ENCODE measurements at regions not wholly inside any gene's neighbourhood (a gene's known extent, or its start where the extent isn't known, plus 50 kb on each side); places are given as distances from the start of the nearest gene placed in this dataset.
"Not testable (repeated sequence)": the region's sequence is repeated elsewhere in the genome, so short reads cannot be mapped to it uniquely, and the experiment has no call there.

DNA sequence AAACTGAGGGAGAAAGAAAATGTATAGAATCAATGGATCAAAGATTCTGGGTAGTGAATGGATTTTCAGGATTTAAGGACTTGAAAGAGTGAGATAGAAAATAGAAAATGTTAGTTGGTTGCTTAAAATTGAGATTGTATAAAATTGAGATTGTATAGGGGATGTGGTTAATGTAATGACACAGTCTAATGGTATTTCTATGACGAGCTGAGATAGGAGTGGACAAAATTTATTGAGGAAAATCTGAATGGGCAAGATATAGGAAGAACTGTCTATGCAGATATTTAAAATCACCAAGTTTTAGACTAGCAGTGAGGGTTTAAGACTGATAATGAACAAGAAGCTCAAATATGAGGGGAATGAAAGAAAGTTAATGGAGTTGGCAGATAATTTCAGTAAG lies 406.6 kb downstream of the NYAP2 start:
- ChIA-PET POLR2A (no interaction called here), CTCF (no interaction called here)
- H3K4me3 Mint-ChIP-seq, result no peak overlapping the region
- H3K9me3 ChIP-seq (ENCODE audit: control insufficient read depth in 2 of 3, low read length in 3 of 3), result no peaks in the 10 kb centered on the region
- no peaks in the 10 kb centered on the region for H3K36me3 ChIP-seq (ENCODE audit: control insufficient read depth in 2 of 3, insufficient read depth in 3 of 3, low read length in 3 of 3)
- peaks cover 0 to 2% (median 0%) of the 10 kb centered on the region in 11 donors for H3K9me3 Mint-ChIP-seq
- no peaks in the 10 kb centered on the region for H3K27me3 ChIP-seq (ENCODE audit: control insufficient read depth in 2 of 2, insufficient read depth in 2 of 2, low read length in 2 of 2)
- H3K27me3 Mint-ChIP-seq, result peaks cover 0 to 6% (median under 1%) of the 10 kb centered on the region in 5 donors
- intact Hi-C loops (cut with micrococcal nuclease), result no loop called here
- DNase-seq (no peak), ATAC-seq (no peak)
- no peak overlapping the region for H3K27ac Mint-ChIP-seq
- no peaks in the 10 kb centered on the region for H3K36me3 Mint-ChIP-seq
- no peaks in the 10 kb centered on the region for H3K4me1 Mint-ChIP-seq
- H3K4me3 ChIP-seq (ENCODE audit: low read length), result no peak overlapping the region
- H3K4me1 ChIP-seq (ENCODE audit: control insufficient read depth in 2 of 2, insufficient read depth in 2 of 2, low read length in 2 of 2), result no peaks in the 10 kb centered on the region
- no peak overlapping the region for H3K27ac ChIP-seq (ENCODE audit: low read depth, low read length)

DNA sequence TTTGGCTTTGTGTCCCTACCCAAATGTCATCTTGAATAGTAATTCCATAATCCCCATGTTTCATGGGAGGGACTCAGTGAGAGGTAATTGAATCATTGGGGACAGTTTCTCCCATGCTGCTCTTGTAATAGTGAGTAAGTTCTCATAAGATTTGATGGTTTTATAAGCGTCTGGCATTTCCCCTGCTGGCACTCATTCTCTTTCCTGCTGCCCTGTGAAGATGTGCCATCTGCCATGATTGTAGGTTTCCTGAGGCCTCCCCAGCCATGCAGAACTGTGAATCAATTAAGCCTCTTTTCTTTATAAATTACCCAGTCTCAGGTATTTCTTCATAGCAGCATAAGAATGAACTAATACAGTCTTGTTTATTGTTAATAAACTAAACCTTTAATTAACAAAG lies 402.6 kb downstream of the NYAP2 start:
- H3K36me3 ChIP-seq (ENCODE audit: control insufficient read depth in 2 of 3, insufficient read depth in 3 of 3, low read length in 3 of 3); H3K27ac ChIP-seq (ENCODE audit: low read depth, low read length); CTCF ChIA-PET; H3K27ac Mint-ChIP-seq; H3K9me3 ChIP-seq (ENCODE audit: control insufficient read depth in 2 of 3, low read length in 3 of 3); H3K4me1 Mint-ChIP-seq; intact Hi-C loops (cut with micrococcal nuclease); H3K36me3 Mint-ChIP-seq; H3K4me3 ChIP-seq (ENCODE audit: low read length); H3K27me3 ChIP-seq (ENCODE audit: control insufficient read depth in 2 of 2, insufficient read depth in 2 of 2, low read length in 2 of 2); H3K4me1 ChIP-seq (ENCODE audit: control insufficient read depth in 2 of 2, insufficient read depth in 2 of 2, low read length in 2 of 2); H3K9me3 Mint-ChIP-seq; H3K4me3 Mint-ChIP-seq; POLR2A ChIA-PET; DNase-seq; ATAC-seq: not testable (repeated sequence)
- peaks cover 0 to 11% (median 4%) of the 10 kb centered on the region in 5 donors for H3K27me3 Mint-ChIP-seq

DNA sequence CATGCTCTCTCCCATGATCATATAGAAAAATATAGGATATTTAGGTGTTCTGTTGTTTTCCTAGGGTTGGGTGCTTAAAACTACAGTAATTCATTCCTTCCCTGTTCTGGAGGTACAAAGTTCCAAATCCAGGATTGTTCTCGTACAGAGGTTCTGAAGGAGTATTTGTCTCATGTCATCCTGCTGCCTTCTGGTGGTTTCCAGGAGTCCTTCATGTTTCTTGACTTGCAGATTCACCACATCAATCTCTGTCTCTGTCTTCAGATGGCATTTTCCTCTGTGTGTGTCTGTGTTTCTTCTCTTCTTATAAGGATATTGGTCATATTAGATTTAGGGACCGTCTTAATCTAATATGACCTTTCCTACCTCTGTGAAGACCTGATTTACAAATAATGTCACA lies 397.9 kb downstream of the NYAP2 start:
- POLR2A ChIA-PET, result no interaction called here
- Histone ChIP-seq H3K4me3 (ENCODE audit: low read length) (no peak overlapping the region), H3K4me1 (ENCODE audit: control insufficient read depth in 2 of 2, insufficient read depth in 2 of 2, low read length in 2 of 2) (no peaks in the 10 kb centered on the region), H3K36me3 (ENCODE audit: control insufficient read depth in 2 of 3, insufficient read depth in 3 of 3, low read length in 3 of 3) (no peaks in the 10 kb centered on the region), H3K9me3 (ENCODE audit: control insufficient read depth in 2 of 3, low read length in 3 of 3) (no peaks in the 10 kb centered on the region), H3K27me3 (ENCODE audit: control insufficient read depth in 2 of 2, insufficient read depth in 2 of 2, low read length in 2 of 2) (no peaks in the 10 kb centered on the region), H3K27ac (ENCODE audit: low read depth, low read length) (no peak overlapping the region)
- intact Hi-C loops (cut with micrococcal nuclease), result no loop called here
- Mint-ChIP-seq H3K27ac (no peak overlapping the region), H3K4me1 (no peaks in the 10 kb centered on the region), H3K4me3 (no peak overlapping the region), H3K36me3 (no peaks in the 10 kb centered on the region), H3K27me3 (peaks cover 0 to 19% (median 9%) of the 10 kb centered on the region in 5 donors), H3K9me3 (no peaks in the 10 kb centered on the region)
- CTCF ChIA-PET, result no interaction called here
- DNase-seq, result no peak
- no peak for ATAC-seq

DNA sequence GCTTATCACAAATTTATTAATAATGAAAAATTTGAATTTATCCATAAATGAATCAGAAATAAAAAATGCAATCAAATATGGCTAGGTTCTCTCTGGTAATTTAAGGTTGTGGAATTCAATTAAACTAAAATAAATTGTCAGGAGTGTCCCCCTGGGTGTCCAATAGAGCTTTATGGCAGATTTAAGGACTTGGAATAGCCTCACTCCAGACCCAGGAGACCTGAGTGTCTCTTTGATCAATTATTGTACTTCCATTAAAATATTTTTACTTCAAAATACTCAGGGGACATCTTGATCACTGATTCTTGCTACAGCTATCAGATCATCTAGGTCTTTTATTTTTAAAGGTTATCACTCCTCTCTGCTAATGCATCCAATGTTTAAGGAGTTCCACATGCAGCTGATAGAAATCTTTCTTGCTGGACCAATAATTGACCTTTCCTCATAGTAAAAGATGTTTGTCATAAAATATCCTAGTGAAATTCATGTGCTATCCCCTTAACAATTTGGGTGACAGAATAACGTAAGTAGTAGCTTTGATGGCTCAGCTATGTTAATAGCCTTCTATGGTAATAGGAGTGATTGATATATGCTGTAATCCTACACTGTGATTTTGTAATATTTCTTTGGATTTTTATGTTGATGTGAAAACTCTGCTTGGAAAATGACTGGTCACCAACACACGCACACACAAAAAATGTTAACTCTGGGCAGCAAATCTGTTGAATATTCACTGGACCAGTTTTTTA lies 395.3 kb downstream of the NYAP2 start:
- Mint-ChIP-seq H3K36me3 (no peaks in the 10 kb centered on the region), H3K4me1 (no peaks in the 10 kb centered on the region), H3K4me3 (no peak overlapping the region), H3K9me3 (no peaks in the 10 kb centered on the region), H3K27me3 (peaks cover 0 to 21% (median 9%) of the 10 kb centered on the region in 5 donors), H3K27ac (no peak overlapping the region)
- DNase-seq (no peak), ATAC-seq (no peak)
- Histone ChIP-seq H3K4me3 (ENCODE audit: low read length) (no peak overlapping the region), H3K36me3 (ENCODE audit: control insufficient read depth in 2 of 3, insufficient read depth in 3 of 3, low read length in 3 of 3) (no peaks in the 10 kb centered on the region), H3K9me3 (ENCODE audit: control insufficient read depth in 2 of 3, low read length in 3 of 3) (no peaks in the 10 kb centered on the region), H3K27me3 (ENCODE audit: control insufficient read depth in 2 of 2, insufficient read depth in 2 of 2, low read length in 2 of 2) (no peaks in the 10 kb centered on the region), H3K27ac (ENCODE audit: low read depth, low read length) (no peak overlapping the region), H3K4me1 (ENCODE audit: control insufficient read depth in 2 of 2, insufficient read depth in 2 of 2, low read length in 2 of 2) (no peaks in the 10 kb centered on the region)
- intact Hi-C loops (cut with micrococcal nuclease), result no loop called here
- ChIA-PET POLR2A (no interaction called here), CTCF (no interaction called here)

DNA sequence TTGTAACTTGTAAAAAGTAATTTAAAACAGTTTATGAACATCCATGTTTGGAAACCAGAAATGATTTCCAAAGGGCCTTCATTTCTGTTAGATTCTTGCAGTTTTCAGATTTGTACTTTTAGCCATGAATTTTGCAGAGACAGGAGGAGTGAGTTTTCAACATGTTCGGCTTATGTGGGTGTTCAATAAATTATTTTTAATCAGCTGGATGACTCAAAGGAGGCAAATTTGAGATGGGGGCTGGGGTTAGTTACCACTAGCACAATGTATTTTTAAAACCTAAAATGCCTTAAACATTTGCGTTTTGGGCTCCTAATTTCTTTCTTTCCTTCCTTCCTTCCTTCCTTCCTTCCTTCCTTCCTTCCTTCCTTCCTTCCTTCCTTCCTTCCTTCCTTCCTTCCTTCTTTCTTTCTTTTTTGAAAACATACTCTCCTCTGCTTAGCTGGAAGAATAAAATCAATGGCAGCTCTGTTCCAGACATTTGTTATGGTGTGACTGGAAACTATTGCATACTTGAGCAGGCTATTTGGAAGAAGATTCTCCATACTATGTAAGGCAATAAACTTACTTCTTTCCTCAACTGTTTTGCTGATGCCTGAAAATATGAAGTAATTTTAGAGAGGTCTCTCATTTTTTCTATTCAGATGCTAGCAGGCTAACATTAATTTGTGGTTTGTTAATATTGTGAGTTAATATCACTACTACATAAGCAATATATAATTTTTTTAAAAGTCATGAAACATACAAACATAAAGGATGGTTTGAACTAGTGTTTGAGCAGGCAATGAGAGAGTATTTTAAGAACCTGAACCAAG lies 394.4 kb downstream of the NYAP2 start:
- POLR2A ChIA-PET, result no interaction called here
- no peaks in the 10 kb centered on the region for H3K27me3 ChIP-seq (ENCODE audit: control insufficient read depth in 2 of 2, insufficient read depth in 2 of 2, low read length in 2 of 2)
- H3K9me3 ChIP-seq (ENCODE audit: control insufficient read depth in 2 of 3, low read length in 3 of 3), result no peaks in the 10 kb centered on the region
- no peaks in the 10 kb centered on the region for H3K36me3 ChIP-seq (ENCODE audit: control insufficient read depth in 2 of 3, insufficient read depth in 3 of 3, low read length in 3 of 3)
- Mint-ChIP-seq H3K4me3 (no peak overlapping the region), H3K36me3 (no peaks in the 10 kb centered on the region), H3K27ac (no peak overlapping the region), H3K4me1 (no peaks in the 10 kb centered on the region), H3K9me3 (no peaks in the 10 kb centered on the region), H3K27me3 (peaks cover 0 to 21% (median 9%) of the 10 kb centered on the region in 5 donors)
- CTCF ChIA-PET, result interaction anchor here (0.7 kb wide), 1 partner anchor 46 kb away, joined by 3 read pairs; no protein-coding TSS in a partner anchor
- no peak overlapping the region for H3K4me3 ChIP-seq (ENCODE audit: low read length)
- no peaks in the 10 kb centered on the region for H3K4me1 ChIP-seq (ENCODE audit: control insufficient read depth in 2 of 2, insufficient read depth in 2 of 2, low read length in 2 of 2)
- DNase-seq (no peak), ATAC-seq (no peak)
- intact Hi-C loops (cut with micrococcal nuclease), result no loop called here
- no peak overlapping the region for H3K27ac ChIP-seq (ENCODE audit: low read depth, low read length)

DNA sequence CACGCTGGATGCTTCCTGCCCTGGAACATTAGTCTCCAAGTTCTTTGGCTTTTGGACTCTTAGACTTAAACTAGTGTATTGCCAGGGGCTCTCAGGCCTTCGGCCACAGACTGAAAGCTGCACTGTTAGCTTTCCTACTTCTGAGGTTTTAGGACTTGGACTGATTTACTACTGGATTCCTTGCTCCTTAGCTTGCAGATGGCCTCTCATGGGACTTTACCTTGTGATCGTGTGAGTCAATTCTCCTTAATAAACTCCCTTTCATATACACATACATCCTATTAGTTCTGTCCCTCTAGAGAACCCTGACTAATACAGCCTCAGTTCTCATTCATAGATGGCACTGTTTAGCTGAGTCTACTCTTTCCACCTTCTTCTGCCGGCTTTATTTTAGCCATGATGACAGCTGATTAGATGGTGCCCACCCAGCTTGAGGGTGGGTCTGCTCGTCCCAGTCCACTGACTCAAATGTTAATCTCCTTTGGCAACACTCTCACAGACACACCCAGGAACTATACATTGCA lies 389.1 kb downstream of the NYAP2 start:
- intact Hi-C loops (cut with micrococcal nuclease), result no loop called here
- H3K27me3 Mint-ChIP-seq, result peaks cover 0 to 22% (median 10%) of the 10 kb centered on the region in 5 donors
- H3K4me1 Mint-ChIP-seq, result no peaks in the 10 kb centered on the region
- no peak for ATAC-seq
- H3K36me3 Mint-ChIP-seq, result peaks cover 0 to 3% (median 0%) of the 10 kb centered on the region in 5 donors
- no peak overlapping the region for H3K4me3 Mint-ChIP-seq
- no peak for DNase-seq
- ChIA-PET POLR2A (no interaction called here), CTCF (no interaction called here)
- Histone ChIP-seq H3K4me3 (ENCODE audit: low read length) (no peak overlapping the region), H3K36me3 (ENCODE audit: control insufficient read depth in 2 of 3, insufficient read depth in 3 of 3, low read length in 3 of 3) (no peaks in the 10 kb centered on the region), H3K4me1 (ENCODE audit: control insufficient read depth in 2 of 2, insufficient read depth in 2 of 2, low read length in 2 of 2) (no peaks in the 10 kb centered on the region), H3K27me3 (ENCODE audit: control insufficient read depth in 2 of 2, insufficient read depth in 2 of 2, low read length in 2 of 2) (no peaks in the 10 kb centered on the region), H3K27ac (ENCODE audit: low read depth, low read length) (no peak overlapping the region), H3K9me3 (ENCODE audit: control insufficient read depth in 2 of 3, low read length in 3 of 3) (no peaks in the 10 kb centered on the region)
- no peaks in the 10 kb centered on the region for H3K9me3 Mint-ChIP-seq
- no peak overlapping the region for H3K27ac Mint-ChIP-seq

All from naive thymus-derived CD4-positive, alpha-beta T cell (primary cell).